ENCODE measurements at regions not wholly inside any gene's neighbourhood (a gene's known extent, or its start where the extent isn't known, plus 50 kb on each side); places are given as distances from the start of the nearest gene placed in this dataset.

GRCh38 chr2:6667326-6667725 is 198.4 kb downstream of the CMPK2 start:
- Histone ChIP-seq H4K20me1 (ENCODE audit: insufficient read depth) (no peaks in the 10 kb centered on the region), H3F3A (ENCODE audit: insufficient read depth, low read length, poor library complexity, severe bottlenecking) (no peaks in the 10 kb centered on the region), H3K9me3 (ENCODE audit: low read length) (no peaks in the 10 kb centered on the region), H3K79me2 (replicated peaks; ENCODE audit: insufficient read depth, low read length) (no peaks in the 10 kb centered on the region), H2AFZ (ENCODE audit: low read depth, low read length) (no peak overlapping the region), H3K27ac (ENCODE audit: low read length) (no peak overlapping the region), H3K36me3 (ENCODE audit: insufficient read depth, low read length) (no peaks in the 10 kb centered on the region), H3K4me3 (ENCODE audit: low read length) (no peak overlapping the region), H3K9me2 (ENCODE audit: insufficient read depth, low read length) (no peaks in the 10 kb centered on the region), H3K27me3 (ENCODE audit: insufficient read depth, low read depth, low read length) (no peaks in the 10 kb centered on the region), H3K4me2 (ENCODE audit: low read length) (no peak overlapping the region), H3K9ac (ENCODE audit: low read length) (no peak overlapping the region)
- no peak for TF ChIP-seq CTCF (IDR thresholded peaks at IDR 0.05; ENCODE audit: poor library complexity, severe bottlenecking)

GRCh38 chr2:6671913-6672312 is 193.8 kb downstream of the CMPK2 start:
- H3K4me3 ChIP-seq (ENCODE audit: low read length): no peak overlapping the region
- H3F3A ChIP-seq (ENCODE audit: insufficient read depth, low read length, poor library complexity, severe bottlenecking): no peaks in the 10 kb centered on the region
- H4K20me1 ChIP-seq (ENCODE audit: insufficient read depth): no peaks in the 10 kb centered on the region
- no peaks in the 10 kb centered on the region for H3K27me3 ChIP-seq (ENCODE audit: insufficient read depth, low read depth, low read length)
- no peak for TF ChIP-seq MXI1 (conservative IDR thresholded peaks at IDR 0.05; ENCODE audit: poor library complexity, severe bottlenecking)
- TF ChIP-seq TAF1 (IDR thresholded peaks at IDR 0.05; ENCODE audit: low read depth): no peak
- no peak for TF ChIP-seq POLR2AphosphoS5 (IDR thresholded peaks at IDR 0.05)
- TF ChIP-seq CTCF (IDR thresholded peaks at IDR 0.05; ENCODE audit: poor library complexity, severe bottlenecking): no peak
- no peak for TF ChIP-seq RAD21 (conservative IDR thresholded peaks at IDR 0.05)
- H3K9me2 ChIP-seq (ENCODE audit: insufficient read depth, low read length): no peaks in the 10 kb centered on the region
- no peak overlapping the region for H2AFZ ChIP-seq (ENCODE audit: low read depth, low read length)
- no peak overlapping the region for H3K4me2 ChIP-seq (ENCODE audit: low read length)
- no peak overlapping the region for H3K27ac ChIP-seq (ENCODE audit: low read length)
- H3K36me3 ChIP-seq (ENCODE audit: insufficient read depth, low read length): no peaks in the 10 kb centered on the region
- H3K9ac ChIP-seq (ENCODE audit: low read length): no peak overlapping the region
- no peaks in the 10 kb centered on the region for H3K9me3 ChIP-seq (ENCODE audit: low read length)
- H3K79me2 ChIP-seq (replicated peaks; ENCODE audit: insufficient read depth, low read length): no peaks in the 10 kb centered on the region

GRCh38 chr2:6674381-6674780 is 191.3 kb downstream of the CMPK2 start:
- Histone ChIP-seq H3K4me3 (ENCODE audit: low read length) (no peak overlapping the region), H3K9ac (ENCODE audit: low read length) (no peak overlapping the region), H4K20me1 (ENCODE audit: insufficient read depth) (no peaks in the 10 kb centered on the region), H3K27ac (ENCODE audit: low read length) (no peak overlapping the region), H2AFZ (ENCODE audit: low read depth, low read length) (no peak overlapping the region), H3K9me2 (ENCODE audit: insufficient read depth, low read length) (no peaks in the 10 kb centered on the region), H3K36me3 (ENCODE audit: insufficient read depth, low read length) (no peaks in the 10 kb centered on the region), H3F3A (ENCODE audit: insufficient read depth, low read length, poor library complexity, severe bottlenecking) (no peaks in the 10 kb centered on the region), H3K9me3 (ENCODE audit: low read length) (no peaks in the 10 kb centered on the region), H3K4me2 (ENCODE audit: low read length) (no peak overlapping the region), H3K27me3 (ENCODE audit: insufficient read depth, low read depth, low read length) (no peaks in the 10 kb centered on the region), H3K79me2 (replicated peaks; ENCODE audit: insufficient read depth, low read length) (no peaks in the 10 kb centered on the region)
- no peak for TF ChIP-seq EP300 (conservative IDR thresholded peaks at IDR 0.05; ENCODE audit: poor library complexity, severe bottlenecking)
- no peak for TF ChIP-seq POLR2AphosphoS5 (IDR thresholded peaks at IDR 0.05)
- TF ChIP-seq SMC3 (conservative IDR thresholded peaks at IDR 0.05; ENCODE audit: poor library complexity): no peak
- no peak for TF ChIP-seq RAD21 (conservative IDR thresholded peaks at IDR 0.05)
- no peak for TF ChIP-seq CTCF (IDR thresholded peaks at IDR 0.05; ENCODE audit: poor library complexity, severe bottlenecking)
- TF ChIP-seq MXI1 (conservative IDR thresholded peaks at IDR 0.05; ENCODE audit: poor library complexity, severe bottlenecking): no peak
- no peak for TF ChIP-seq EZH2 (IDR thresholded peaks at IDR 0.05; ENCODE audit: borderline replicate concordance, insufficient read depth, low read length, poor library complexity, severe bottlenecking)
- TF ChIP-seq TAF1 (IDR thresholded peaks at IDR 0.05; ENCODE audit: low read depth): no peak
- no peak for TF ChIP-seq REST (IDR thresholded peaks at IDR 0.05; ENCODE audit: borderline replicate concordance)

All from neural cell (in vitro differentiated cells).